HG03354 (cell line): ENCODE measurements at regions not wholly inside any gene's neighbourhood (a gene's known extent, or its start where the extent isn't known, plus 50 kb on each side); places are given as distances from the start of the nearest gene placed in this dataset.

Experiments
- ATAC-seq: cut with Tn5 transposase; IDR thresholded peaks from one replicate; pipeline ENCODE4 v1.9.1; 2021; ENCODE audit warnings: mild to moderate bottlenecking; ENCODE audit not compliant: unreplicated experiment, poor library complexity, severe bottlenecking

GRCh38 chr21:35905963-35906345 is 154.4 kb downstream of the SETD4 start:
- ATAC-seq: no peak

DNA sequence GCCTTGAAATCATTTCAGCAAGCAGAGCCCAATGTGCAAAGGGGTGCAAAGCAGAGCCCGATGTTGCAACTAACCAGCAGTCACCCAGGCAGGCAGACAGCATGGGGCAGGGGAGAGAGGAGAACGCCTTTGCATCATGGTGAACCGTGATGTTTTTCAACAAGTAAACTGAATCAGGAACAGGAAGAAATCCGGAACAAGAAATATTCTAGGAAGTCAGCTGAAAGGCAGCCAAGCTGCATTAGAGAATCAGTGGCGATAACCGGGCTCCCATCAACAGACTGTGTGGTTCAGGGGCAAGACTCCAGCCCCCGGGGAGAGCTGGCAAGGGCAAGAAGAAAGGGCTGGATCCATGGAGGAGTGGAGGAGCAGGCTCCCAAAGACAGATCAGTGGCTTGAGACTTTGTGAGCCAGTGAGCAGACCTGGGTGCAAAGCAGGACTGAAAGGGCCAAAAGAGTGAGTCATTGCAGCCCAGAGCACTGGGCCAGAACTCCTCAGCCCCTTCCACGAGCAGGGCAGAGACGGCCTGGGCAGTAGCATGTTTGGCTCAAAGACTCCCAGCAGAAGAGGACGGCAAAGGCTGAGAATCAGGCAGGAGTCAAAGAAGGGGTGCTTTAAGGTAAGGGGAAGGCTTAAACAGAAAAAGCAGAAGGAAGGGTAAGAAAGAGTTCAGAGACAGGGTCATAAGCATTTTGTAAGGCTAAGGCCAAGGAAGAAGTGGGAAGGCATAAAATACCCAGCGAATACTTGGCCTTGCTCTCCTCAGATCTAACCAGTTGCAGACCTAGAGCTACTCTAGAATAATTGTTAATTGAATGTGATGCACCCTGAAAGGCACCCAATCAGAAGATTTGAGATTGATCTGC is 155.0 kb downstream of the SETD4 start:
- ATAC-seq: no peak

DNA sequence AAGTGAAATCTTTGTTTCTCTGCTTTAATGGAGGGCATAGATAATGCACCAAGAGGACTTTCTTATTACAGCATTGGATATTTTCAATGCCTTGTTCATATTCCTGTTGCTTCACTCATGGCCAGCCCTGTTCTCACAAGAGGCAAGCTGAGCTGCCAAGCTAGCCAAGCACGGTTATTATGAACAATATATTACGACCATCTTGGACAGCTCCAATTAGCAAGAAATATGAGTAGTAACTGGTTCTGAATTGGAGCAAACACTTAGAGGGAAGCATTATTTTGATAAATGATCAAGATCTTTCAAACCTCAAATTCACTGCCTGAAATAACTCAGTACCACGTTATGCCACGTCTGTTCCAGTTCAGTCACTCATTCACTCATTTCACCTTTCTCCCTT is 159.8 kb downstream of the SETD4 start:
- ATAC-seq: no peak

GRCh38 chr21:35896060-35896459 is 164.3 kb downstream of the SETD4 start:
- ATAC-seq: no peak

DNA sequence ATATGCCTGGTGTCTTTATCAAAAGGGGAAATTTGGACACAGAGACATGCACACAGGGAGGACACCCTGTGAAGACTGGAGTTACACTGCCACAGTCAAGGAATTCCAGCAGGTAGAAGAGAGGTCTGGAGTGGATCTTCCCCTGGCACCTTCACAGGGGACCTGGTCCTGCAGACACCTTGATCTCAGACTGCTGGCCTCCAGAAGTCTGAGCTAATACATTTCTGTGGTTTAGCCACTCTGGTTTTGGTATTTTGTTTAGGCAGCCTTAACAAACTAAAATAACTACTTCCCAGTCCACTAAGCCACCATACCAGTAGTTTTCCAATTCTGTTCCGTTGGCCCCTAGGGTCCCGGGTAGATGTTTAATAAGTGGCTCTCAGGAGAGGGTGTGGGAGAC is 164.7 kb downstream of the SETD4 start:
- no peak for ATAC-seq

DNA sequence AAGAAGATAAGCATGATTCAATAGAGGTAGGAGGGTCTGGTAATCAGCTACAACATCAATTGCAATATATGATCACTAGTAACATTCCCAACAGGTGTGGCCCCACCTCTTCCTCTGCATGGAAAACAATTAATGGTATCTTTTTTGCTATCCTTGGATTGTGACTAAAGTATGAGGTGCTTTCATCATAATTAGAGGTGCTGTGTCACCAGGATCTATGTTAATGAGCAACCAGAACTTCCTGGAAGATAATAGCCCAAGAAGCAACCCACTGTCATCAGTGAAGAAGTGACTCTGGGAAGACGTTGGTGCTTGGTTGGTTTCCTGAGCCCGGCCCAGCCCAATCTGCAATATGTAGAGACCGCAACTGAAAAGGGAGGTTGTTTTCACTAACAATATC is 167.2 kb downstream of the SETD4 start:
- ATAC-seq: no peak

- no peak for ATAC-seq
Measured at GRCh38 chr21:35886887-35887286, 173.4 kb downstream of the SETD4 start.

GRCh38 chr21:35885942-35886541 is 174.3 kb downstream of the SETD4 start:
- no peak for ATAC-seq

DNA sequence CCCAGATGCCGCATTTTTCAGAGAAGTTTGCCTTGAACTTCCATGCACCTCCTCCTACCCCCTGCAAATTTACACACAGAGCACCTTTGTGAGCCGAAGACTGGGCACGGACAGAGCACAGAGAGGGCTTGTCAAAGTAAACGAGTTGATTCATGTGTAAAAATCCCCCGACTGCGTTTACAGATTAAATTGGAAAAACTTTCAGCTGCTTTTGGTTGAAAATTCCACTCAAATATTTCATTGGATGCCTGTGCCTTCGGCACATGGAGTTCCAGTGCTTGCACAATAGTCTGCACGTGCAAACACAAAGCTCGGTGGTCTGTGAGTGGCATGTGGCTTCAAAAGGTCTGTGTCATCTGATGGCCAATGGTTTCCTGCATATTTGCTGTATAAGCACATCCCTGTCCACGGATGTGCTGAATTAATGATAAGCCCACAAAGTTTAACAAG is 177.5 kb downstream of the SETD4 start:
- no peak for ATAC-seq

DNA sequence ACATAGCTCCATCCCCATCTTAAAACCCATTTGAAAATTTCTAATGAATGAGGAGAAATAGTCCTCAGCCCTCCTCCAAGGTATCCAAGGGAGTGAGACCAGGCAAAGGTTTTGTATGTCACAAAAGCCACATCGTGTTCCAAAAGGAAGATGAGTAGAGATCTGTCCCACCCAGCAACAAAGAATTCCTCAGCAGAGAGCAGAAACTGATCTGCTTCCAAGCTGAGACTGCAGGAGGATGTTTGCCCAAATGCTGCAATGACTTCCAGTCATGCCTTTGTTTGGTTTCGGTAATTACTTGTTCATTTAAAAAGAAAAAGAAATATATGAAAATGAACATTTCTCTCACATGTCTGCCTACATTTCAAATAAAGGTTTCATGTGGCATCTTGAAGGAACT is 186.9 kb downstream of the SETD4 start:
- no peak for ATAC-seq

GRCh38 chr21:35871906-35872305 is 188.4 kb downstream of the SETD4 start:
- ATAC-seq: no peak

DNA sequence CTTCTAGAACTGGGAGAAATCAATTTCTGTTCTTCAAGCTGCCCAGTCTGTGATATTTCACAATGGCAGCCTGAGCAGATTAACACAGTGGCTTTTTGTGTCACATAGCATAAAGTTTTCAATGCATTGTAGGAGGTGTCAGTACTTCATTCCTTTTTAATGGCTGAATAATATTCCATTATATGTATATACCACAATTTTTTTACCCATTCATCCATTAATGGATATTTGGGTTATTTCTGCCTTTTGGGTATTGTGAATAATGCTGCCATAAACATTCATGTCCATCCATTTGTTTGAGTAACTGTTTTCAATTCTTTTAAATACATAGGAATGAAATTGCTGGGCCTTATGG is 191.5 kb downstream of the SETD4 start:
- no peak for ATAC-seq

- no peak for ATAC-seq
Measured at GRCh38 chr21:35868005-35868868, 192.1 kb downstream of the SETD4 start.

DNA sequence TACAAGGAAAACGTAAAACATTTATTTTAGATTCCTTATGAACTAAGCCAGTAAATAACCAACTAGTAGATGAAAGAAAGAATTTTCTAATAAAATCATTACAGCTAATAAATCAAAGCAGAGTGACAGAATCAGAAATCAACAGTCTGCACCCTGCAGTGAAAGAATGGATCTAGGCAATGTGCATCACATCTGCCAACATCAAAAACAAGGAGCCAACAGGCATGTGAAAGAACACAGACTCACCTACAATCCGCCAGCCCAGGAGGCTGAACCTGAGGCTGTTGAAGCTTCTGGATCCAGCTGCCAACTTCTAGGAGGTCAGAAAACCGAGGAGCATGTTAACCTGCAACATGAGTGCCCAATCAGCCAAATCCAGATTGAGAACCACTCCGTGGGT is 196.3 kb downstream of the SETD4 start:
- no peak for ATAC-seq

DNA sequence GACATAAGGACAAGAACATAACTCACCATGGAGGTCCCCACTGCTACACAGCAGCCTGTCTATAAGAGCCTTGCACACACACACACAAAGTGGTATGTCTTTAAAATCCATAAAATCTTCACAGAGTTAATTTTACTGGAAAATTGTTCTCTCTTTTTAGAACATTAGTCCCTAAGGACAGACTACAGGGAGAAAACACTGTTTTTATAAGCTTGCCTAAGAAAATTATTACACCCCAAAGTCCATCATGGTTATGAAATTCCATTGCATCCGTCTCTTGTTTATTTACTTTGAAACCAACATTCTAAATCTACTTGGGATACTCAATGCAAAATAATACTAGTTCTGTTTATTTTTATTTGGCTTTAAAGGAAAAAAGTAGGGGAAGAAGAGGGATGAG is 197.4 kb downstream of the SETD4 start:
- ATAC-seq: no peak

DNA sequence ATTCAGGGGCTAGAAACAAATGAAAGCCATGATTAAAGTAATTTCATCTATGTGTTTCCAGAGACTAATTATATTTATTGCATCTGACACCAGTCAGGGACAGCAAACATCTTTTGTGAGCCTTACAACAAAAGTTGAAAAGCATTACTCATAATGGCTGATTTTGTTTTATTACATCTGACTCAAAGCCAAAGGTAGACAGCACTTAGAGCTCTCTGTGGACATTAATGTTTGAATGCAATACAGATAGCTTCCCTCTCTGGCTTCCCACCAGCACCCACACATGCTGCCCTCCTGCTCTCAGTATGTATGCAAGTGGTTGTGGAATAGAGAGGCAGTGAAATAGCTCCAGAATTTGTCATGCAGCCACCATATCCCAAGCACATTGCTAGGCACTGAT is 198.7 kb downstream of the SETD4 start:
- ATAC-seq: no peak

GRCh38 chr21:35860189-35860869 is 200.0 kb downstream of the SETD4 start:
- no peak for ATAC-seq

GRCh38 chr21:35859677-35860076 is 200.6 kb downstream of the SETD4 start:
- no peak for ATAC-seq

- ATAC-seq: no peak
Measured at GRCh38 chr21:35857095-35857494, 203.2 kb downstream of the SETD4 start.

GRCh38 chr21:35855484-35855883 is 204.8 kb downstream of the SETD4 start:
- ATAC-seq: no peak
